Astrocyte (in vitro differentiated cells and primary cell): ENCODE measurements at regions not wholly inside any gene's neighbourhood (a gene's known extent, or its start where the extent isn't known, plus 50 kb on each side); places are given as distances from the start of the nearest gene placed in this dataset.

Experiments
- DNase-seq: peaks from one replicate; pipeline ENCODE4 v3.0.0-alpha.2; 2010; ENCODE audit warnings: low read depth
- FAIRE-seq: peaks from 2 replicates; lab custom pipeline; 2011; peaks lifted over from hg19 to GRCh38; lab: Jason Lieb, UNC
- H2AFZ ChIP-seq: 2 replicates; pipeline ENCODE4 v1.6.0; 2012; ENCODE audit warnings: low read depth, low read length, inconsistent platforms
- H3K27ac ChIP-seq: 2 replicates; pipeline ENCODE4 v1.5.1; 2011; ENCODE audit warnings: low read depth, low read length, inconsistent platforms
- H3K27me3 ChIP-seq: 2 replicates; pipeline ENCODE4 v1.6.0; 2011; ENCODE audit warnings: low read length, inconsistent platforms; ENCODE audit not compliant: insufficient read depth
- H3K36me3 ChIP-seq: 2 replicates; pipeline ENCODE4 v1.5.1; 2011; ENCODE audit warnings: low read length, inconsistent platforms; ENCODE audit not compliant: insufficient read depth
- H3K4me1 ChIP-seq: 2 replicates; pipeline ENCODE4 v1.5.1; 2011; ENCODE audit warnings: low read length, inconsistent platforms; ENCODE audit not compliant: insufficient read depth
- H3K4me2 ChIP-seq: 2 replicates; pipeline ENCODE4 v1.6.0; 2012; ENCODE audit warnings: low read length, inconsistent platforms
- H3K4me3 ChIP-seq: 2 replicates; pipeline ENCODE4 v1.5.1; 2011; ENCODE audit warnings: low read depth, mild to moderate bottlenecking, low read length, inconsistent platforms; ENCODE audit not compliant: insufficient read depth
- H3K79me2 ChIP-seq: 2 replicates; pipeline ENCODE4 v1.6.0; 2012; ENCODE audit warnings: mild to moderate bottlenecking, low read length, inconsistent platforms; ENCODE audit not compliant: insufficient read depth
- H3K9ac ChIP-seq: 2 replicates; pipeline ENCODE4 v1.6.0; 2012; ENCODE audit warnings: mild to moderate bottlenecking, low read length, inconsistent platforms
- H3K9me3 ChIP-seq: 2 replicates; pipeline ENCODE4 v1.5.1; 2012; ENCODE audit warnings: low read depth, mild to moderate bottlenecking, low read length, inconsistent platforms; ENCODE audit not compliant: insufficient read depth
- H4K20me1 ChIP-seq: 2 replicates; pipeline ENCODE4 v1.6.0; 2012; ENCODE audit warnings: low read length, inconsistent platforms; ENCODE audit not compliant: insufficient read depth
- H3K27ac Mint-ChIP-seq: one replicate; pipeline ENCODE4 v1.8.0; 2021; ENCODE audit warnings: mild to moderate bottlenecking, mixed read lengths; ENCODE audit not compliant: unreplicated experiment
- H3K27me3 Mint-ChIP-seq: one replicate; pipeline ENCODE4 v1.8.0; 2021; ENCODE audit warnings: low read depth, mixed read lengths; ENCODE audit not compliant: unreplicated experiment
- H3K36me3 Mint-ChIP-seq: one replicate; pipeline ENCODE4 v1.8.0; 2021; ENCODE audit warnings: low read depth, mixed read lengths; ENCODE audit not compliant: unreplicated experiment
- H3K4me1 Mint-ChIP-seq: one replicate; pipeline ENCODE4 v1.8.0; 2021; ENCODE audit warnings: low read depth, mixed read lengths; ENCODE audit not compliant: unreplicated experiment
- H3K4me3 Mint-ChIP-seq: one replicate; pipeline ENCODE4 v1.8.0; 2021; ENCODE audit warnings: mild to moderate bottlenecking, moderate library complexity, mixed read lengths; ENCODE audit not compliant: unreplicated experiment
- H3K9me3 Mint-ChIP-seq: one replicate; pipeline ENCODE4 v1.8.0; 2021; ENCODE audit warnings: mild to moderate bottlenecking, mixed read lengths; ENCODE audit not compliant: unreplicated experiment
- EZH2 ChIP-seq: IDR thresholded peaks from 2 replicates; pipeline ENCODE4 v1.6.1; 2012; ENCODE audit warnings: mild to moderate bottlenecking, low read length, inconsistent platforms; ENCODE audit not compliant: insufficient read depth
- TF ChIP-seq, protein P1 (sequence below): IDR thresholded peaks from 2 replicates; pipeline ENCODE4 v1.5.1; 2011; ENCODE audit warnings: low read depth, mild to moderate bottlenecking, inconsistent platforms, low read length, moderate library complexity; ENCODE audit not compliant: insufficient read depth

GRCh38 chr1:192436441-192437078, 119.8 kb downstream of the RGS21 start:
- Mint-ChIP-seq H3K4me1 (peaks cover 6% of the 10 kb centered on the region), H3K9me3 (no peaks in the 10 kb centered on the region), H3K36me3 (no peaks in the 10 kb centered on the region), H3K27ac (no peak overlapping the region), H3K4me3 (no peak overlapping the region), H3K27me3 (no peaks in the 10 kb centered on the region)
- no peaks in the 10 kb centered on the region for H3K79me2 ChIP-seq
- no peaks in the 10 kb centered on the region for H3K27me3 ChIP-seq
- TF ChIP-seq, protein P1, sequence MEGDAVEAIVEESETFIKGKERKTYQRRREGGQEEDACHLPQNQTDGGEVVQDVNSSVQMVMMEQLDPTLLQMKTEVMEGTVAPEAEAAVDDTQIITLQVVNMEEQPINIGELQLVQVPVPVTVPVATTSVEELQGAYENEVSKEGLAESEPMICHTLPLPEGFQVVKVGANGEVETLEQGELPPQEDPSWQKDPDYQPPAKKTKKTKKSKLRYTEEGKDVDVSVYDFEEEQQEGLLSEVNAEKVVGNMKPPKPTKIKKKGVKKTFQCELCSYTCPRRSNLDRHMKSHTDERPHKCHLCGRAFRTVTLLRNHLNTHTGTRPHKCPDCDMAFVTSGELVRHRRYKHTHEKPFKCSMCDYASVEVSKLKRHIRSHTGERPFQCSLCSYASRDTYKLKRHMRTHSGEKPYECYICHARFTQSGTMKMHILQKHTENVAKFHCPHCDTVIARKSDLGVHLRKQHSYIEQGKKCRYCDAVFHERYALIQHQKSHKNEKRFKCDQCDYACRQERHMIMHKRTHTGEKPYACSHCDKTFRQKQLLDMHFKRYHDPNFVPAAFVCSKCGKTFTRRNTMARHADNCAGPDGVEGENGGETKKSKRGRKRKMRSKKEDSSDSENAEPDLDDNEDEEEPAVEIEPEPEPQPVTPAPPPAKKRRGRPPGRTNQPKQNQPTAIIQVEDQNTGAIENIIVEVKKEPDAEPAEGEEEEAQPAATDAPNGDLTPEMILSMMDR = no peak
- no peak for TF ChIP-seq EZH2
- H3K9ac ChIP-seq = no peak overlapping the region
- no peak overlapping the region for H3K4me3 ChIP-seq
- H3K4me1 ChIP-seq = peaks cover 6% of the 10 kb centered on the region
- H3K9me3 ChIP-seq = no peaks in the 10 kb centered on the region
- H3K36me3 ChIP-seq = no peaks in the 10 kb centered on the region
- DNase-seq = no peak
- no peak for FAIRE-seq
- H2AFZ ChIP-seq = no peak overlapping the region
- H3K4me2 ChIP-seq = no peak overlapping the region
- H3K27ac ChIP-seq = no peak overlapping the region
- no peaks in the 10 kb centered on the region for H4K20me1 ChIP-seq

DNA sequence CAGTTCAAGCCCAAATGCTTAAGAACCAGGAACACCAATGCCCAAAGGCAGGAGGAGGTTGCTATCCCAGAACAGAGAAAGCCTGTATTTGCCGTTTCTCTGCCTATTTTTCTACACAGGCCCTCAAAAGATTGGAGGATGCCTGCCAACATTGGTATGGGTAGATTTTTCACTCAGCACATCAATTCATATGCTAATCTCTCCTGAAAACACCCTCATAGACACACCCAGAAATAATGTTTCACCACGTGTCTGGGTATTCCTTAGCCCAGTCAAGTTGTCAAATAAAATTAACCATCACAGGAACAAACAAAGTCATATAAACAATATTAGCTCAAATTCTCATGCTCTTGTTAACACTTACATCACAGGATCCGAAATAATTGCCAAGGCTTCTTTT, 121.9 kb downstream of the RGS21 start:
- no peak for DNase-seq
- no peaks in the 10 kb centered on the region for H3K9me3 ChIP-seq
- no peaks in the 10 kb centered on the region for H3K36me3 ChIP-seq
- peaks cover 11% of the 10 kb centered on the region for H3K4me1 ChIP-seq
- H2AFZ ChIP-seq = peak overlapping the region; percentile 68
- H3K4me3 ChIP-seq = no peak overlapping the region
- FAIRE-seq = no peak
- H3K79me2 ChIP-seq = no peaks in the 10 kb centered on the region
- peak overlapping the region; percentile 2 for H3K9ac ChIP-seq
- peaks cover 14% of the 10 kb centered on the region for H3K4me1 Mint-ChIP-seq
- no peaks in the 10 kb centered on the region for H3K9me3 Mint-ChIP-seq
- H3K4me2 ChIP-seq = peak overlapping the region; percentile 77
- H3K27ac Mint-ChIP-seq = no peak overlapping the region
- H3K27me3 ChIP-seq = no peaks in the 10 kb centered on the region
- H3K4me3 Mint-ChIP-seq = no peak overlapping the region
- no peaks in the 10 kb centered on the region for H3K27me3 Mint-ChIP-seq
- H3K27ac ChIP-seq = peak overlapping the region; percentile 66
- H3K36me3 Mint-ChIP-seq = no peaks in the 10 kb centered on the region
- no peak for TF ChIP-seq EZH2
- TF ChIP-seq, protein P1 = no peak
- no peaks in the 10 kb centered on the region for H4K20me1 ChIP-seq

- TF ChIP-seq, protein P1 = no peak
- no peak for TF ChIP-seq EZH2
- H3K27me3 ChIP-seq = no peaks in the 10 kb centered on the region
- DNase-seq = peak; percentile 93
- no peaks in the 10 kb centered on the region for H3K9me3 ChIP-seq
- H3K36me3 ChIP-seq = no peaks in the 10 kb centered on the region
- no peak for FAIRE-seq
- Mint-ChIP-seq H3K4me1 (peaks cover 14% of the 10 kb centered on the region), H3K36me3 (no peaks in the 10 kb centered on the region), H3K27me3 (no peaks in the 10 kb centered on the region), H3K9me3 (no peaks in the 10 kb centered on the region), H3K27ac (peak overlapping the region; percentile 31), H3K4me3 (no peak overlapping the region)
- H4K20me1 ChIP-seq = no peaks in the 10 kb centered on the region
- H3K4me2 ChIP-seq = peak overlapping the region; percentile 77
- H3K9ac ChIP-seq = peak overlapping the region; percentile 48
- no peaks in the 10 kb centered on the region for H3K79me2 ChIP-seq
- H3K4me3 ChIP-seq = no peak overlapping the region
- H3K4me1 ChIP-seq = peaks cover 16% of the 10 kb centered on the region
- H2AFZ ChIP-seq = peak overlapping the region; percentile 68
- peak overlapping the region; percentile 66 for H3K27ac ChIP-seq
Measured at GRCh38 chr1:192439373-192440025, 122.7 kb downstream of the RGS21 start.
